ENCODE measurements at regions not wholly inside any gene's neighbourhood (a gene's known extent, or its start where the extent isn't known, plus 50 kb on each side); places are given as distances from the start of the nearest gene placed in this dataset.

DNA sequence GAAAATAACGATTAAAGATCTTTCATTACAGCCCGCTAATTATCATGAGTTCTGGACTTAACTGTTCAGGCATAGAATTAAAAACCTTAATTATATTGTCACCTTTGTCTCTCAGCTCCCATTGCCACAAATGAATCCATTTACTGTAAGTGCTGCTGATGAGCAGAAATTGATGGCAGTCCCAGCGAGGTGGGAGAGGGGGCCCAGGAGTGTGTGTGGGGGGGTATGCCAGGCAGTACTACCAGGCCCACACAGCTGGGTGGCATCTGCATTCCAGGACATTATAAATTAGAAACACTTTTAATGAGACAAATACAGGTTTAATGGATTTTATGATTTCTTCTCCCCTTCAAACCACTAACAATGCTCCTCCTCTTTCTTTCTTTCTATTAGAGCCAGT, 196.0 kb downstream of the MELK start:
- TF ChIP-seq, protein P1, sequence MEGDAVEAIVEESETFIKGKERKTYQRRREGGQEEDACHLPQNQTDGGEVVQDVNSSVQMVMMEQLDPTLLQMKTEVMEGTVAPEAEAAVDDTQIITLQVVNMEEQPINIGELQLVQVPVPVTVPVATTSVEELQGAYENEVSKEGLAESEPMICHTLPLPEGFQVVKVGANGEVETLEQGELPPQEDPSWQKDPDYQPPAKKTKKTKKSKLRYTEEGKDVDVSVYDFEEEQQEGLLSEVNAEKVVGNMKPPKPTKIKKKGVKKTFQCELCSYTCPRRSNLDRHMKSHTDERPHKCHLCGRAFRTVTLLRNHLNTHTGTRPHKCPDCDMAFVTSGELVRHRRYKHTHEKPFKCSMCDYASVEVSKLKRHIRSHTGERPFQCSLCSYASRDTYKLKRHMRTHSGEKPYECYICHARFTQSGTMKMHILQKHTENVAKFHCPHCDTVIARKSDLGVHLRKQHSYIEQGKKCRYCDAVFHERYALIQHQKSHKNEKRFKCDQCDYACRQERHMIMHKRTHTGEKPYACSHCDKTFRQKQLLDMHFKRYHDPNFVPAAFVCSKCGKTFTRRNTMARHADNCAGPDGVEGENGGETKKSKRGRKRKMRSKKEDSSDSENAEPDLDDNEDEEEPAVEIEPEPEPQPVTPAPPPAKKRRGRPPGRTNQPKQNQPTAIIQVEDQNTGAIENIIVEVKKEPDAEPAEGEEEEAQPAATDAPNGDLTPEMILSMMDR (IDR thresholded peaks at IDR 0.05; ENCODE audit: insufficient read depth, low read depth, low read length): no peak
- no peak overlapping the region for H3K4me3 ChIP-seq (ENCODE audit: low read depth, low read length)
- DNase-seq (ENCODE audit: low read depth): no peak

DNA sequence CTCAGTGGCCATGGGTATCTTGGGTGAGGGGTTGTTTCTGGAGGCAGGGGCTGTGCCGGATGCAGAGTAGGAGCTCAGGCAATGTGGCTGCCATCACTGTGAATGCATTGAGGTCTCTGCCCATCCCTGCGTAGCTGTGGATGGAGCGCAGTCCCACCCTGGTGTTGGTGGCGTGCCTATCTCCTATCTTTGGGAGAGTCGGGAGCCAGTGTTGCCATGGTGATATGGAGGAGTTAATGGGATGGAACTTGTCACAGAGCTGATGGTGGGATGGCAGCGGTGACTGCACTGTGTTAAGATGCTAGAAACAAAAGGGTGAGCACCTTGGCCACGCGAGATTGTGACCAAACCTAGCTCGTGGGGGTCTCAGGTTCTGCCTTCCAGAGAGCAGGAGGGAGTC, 197.3 kb downstream of the MELK start:
- TF ChIP-seq, protein P1 (IDR thresholded peaks at IDR 0.05; ENCODE audit: insufficient read depth, low read depth, low read length): no peak
- no peak overlapping the region for H3K4me3 ChIP-seq (ENCODE audit: low read depth, low read length)
- no peak for DNase-seq (ENCODE audit: low read depth)

DNA sequence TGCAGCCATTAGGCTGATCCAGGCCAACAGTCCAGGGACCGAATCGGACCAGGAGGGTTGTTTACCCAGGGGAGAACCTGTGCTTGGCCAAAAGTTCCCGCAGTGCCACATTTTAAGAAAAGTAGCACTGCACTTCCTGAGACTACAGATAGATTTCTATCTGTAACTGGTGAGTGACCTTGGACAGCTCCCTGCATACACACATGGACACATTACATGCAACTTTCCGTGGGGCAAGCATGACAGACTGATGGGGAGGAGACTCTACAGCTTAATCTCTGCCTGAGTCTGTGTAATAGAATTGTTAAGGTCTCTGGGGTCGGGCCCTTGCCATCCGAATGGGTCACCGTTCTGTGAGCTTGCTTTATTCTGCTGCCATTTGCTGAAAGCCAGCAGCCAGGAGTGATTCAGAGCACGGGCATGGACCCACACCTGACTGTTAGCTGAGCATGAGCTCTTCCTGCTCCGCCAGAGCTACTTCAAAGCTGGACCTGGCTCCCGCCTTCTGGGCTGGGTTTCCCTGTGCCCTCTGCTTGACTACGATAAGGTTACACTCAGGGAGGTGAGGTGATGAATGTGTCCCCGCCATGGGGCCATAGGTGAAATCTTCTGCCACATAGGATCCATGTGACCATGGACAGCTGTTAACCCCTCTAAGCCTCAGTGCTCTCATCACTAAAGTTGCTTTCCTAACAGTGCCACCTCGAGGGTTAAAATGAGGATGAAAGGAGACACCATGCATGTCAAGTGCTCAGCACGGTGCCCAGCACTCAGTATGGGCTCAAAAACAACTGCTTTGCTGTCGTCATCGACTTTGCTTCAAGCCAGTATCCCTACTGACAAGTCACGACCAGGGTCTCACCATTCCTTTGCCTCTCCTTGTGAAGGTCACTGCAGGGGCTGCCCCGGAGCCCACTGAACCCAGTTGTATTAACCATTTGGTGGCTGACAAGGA, 200.0 kb downstream of the MELK start:
- TF ChIP-seq, protein P1 (IDR thresholded peaks at IDR 0.05; ENCODE audit: insufficient read depth, low read depth, low read length): no peak
- DNase-seq (ENCODE audit: low read depth): peak; percentile 32
- H3K4me3 ChIP-seq (ENCODE audit: low read depth, low read length): no peak overlapping the region

DNA sequence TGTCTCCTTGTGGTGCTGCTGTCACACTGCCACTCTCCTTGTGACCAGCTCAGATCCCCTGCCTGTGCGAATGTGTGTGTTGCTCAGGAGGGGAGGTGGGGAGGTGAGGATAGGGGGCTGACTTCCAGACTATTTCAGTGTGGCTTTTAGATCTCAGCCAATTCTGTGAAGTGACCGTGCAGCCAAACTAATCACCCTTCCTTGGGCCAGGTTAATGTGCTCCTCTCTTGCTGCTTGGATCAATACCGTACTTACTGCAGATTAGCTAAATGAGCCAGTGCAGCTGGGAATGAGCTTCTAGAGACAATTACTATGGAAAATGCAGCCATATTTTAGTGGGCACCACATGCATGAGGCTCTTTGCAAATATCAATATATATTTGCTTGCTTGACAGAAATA, 206.0 kb downstream of the MELK start:
- TF ChIP-seq, protein P1 (IDR thresholded peaks at IDR 0.05; ENCODE audit: insufficient read depth, low read depth, low read length): no peak
- DNase-seq (ENCODE audit: low read depth): no peak
- H3K4me3 ChIP-seq (ENCODE audit: low read depth, low read length): no peak overlapping the region

DNA sequence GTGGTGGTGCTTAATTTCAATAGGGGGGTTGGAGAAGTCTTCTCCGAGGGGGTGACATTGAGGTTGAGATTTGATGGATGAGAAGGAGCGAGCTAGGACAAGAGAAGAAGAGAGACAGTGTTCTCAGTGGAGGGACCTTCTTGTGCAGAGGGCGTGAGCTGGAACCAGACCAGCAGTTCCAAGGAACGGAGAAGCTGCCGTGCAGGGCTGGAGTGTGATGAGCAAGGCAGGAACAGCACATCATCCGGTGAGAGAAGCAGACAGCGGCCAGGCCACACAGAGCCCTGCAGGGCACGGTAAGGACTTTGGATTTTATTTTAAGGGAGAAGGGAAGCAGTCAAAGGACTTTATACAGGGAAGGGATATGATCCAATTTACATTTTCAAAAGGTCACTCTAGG, 206.9 kb downstream of the MELK start:
- DNase-seq (ENCODE audit: low read depth): no peak
- TF ChIP-seq, protein P1 (IDR thresholded peaks at IDR 0.05; ENCODE audit: insufficient read depth, low read depth, low read length): no peak
- H3K4me3 ChIP-seq (ENCODE audit: low read depth, low read length): no peak overlapping the region

DNA sequence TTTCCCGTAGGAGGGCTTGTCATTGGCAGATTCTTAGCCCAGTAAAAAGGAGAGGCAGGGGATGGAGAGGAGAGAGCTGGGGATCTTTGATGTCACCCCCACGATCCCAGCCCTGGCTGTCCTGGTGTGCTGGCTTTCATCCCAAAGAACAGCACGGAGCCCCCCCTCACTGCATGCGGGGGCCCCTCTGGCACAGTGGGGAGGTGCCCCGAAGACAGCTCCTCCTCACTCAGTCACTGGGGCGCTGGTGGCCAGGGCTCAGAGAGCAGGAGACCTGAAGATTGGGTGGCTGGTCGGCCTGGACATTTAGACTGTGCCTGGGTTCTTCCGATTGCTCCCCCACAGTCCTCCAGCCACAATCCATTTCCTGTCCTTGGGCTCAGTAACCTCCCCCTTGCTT, 207.5 kb downstream of the MELK start:
- no peak overlapping the region for H3K4me3 ChIP-seq (ENCODE audit: low read depth, low read length)
- no peak for DNase-seq (ENCODE audit: low read depth)
- TF ChIP-seq, protein P1 (IDR thresholded peaks at IDR 0.05; ENCODE audit: insufficient read depth, low read depth, low read length): no peak
